ENCODE measurements at regions not wholly inside any gene's neighbourhood (a gene's known extent, or its start where the extent isn't known, plus 50 kb on each side); places are given as distances from the start of the nearest gene placed in this dataset.

- Mint-ChIP-seq H3K36me3 (ENCODE audit: low read depth) (no peaks in the 10 kb centered on the region), H3K27ac (no peak overlapping the region), H3K4me1 (peaks cover 3% of the 10 kb centered on the region), H3K4me3 (no peak overlapping the region), H3K27me3 (peaks cover 13% of the 10 kb centered on the region)
- ATAC-seq (no peak), DNase-seq (no peak)
- no peaks in the 10 kb centered on the region for H3K9me3 ChIP-seq (ENCODE audit: control insufficient read depth, low read length, poor library complexity, severe bottlenecking)
Measured at GRCh38 chr6:154561750-154562149, 51.3 kb upstream of the CNKSR3 start.

- ATAC-seq (no peak), DNase-seq (no peak)
- no peak overlapping the region for H3K27ac Mint-ChIP-seq
- H3K4me3 Mint-ChIP-seq, result no peak overlapping the region
- H3K4me1 Mint-ChIP-seq, result peaks cover 2% of the 10 kb centered on the region
- peaks cover 12% of the 10 kb centered on the region for H3K27me3 Mint-ChIP-seq
- H3K9me3 ChIP-seq (ENCODE audit: control insufficient read depth, low read length, poor library complexity, severe bottlenecking), result no peaks in the 10 kb centered on the region
- H3K36me3 Mint-ChIP-seq (ENCODE audit: low read depth), result no peaks in the 10 kb centered on the region
Measured at GRCh38 chr6:154565331-154565730, 54.8 kb upstream of the CNKSR3 start.

GRCh38 chr6:154566866-154567265 is 56.4 kb upstream of the CNKSR3 start:
- Mint-ChIP-seq H3K27ac (no peak overlapping the region), H3K4me1 (no peaks in the 10 kb centered on the region), H3K4me3 (no peak overlapping the region), H3K36me3 (ENCODE audit: low read depth) (no peaks in the 10 kb centered on the region), H3K27me3 (peaks cover 14% of the 10 kb centered on the region)
- no peak for DNase-seq
- ATAC-seq, result no peak
- no peaks in the 10 kb centered on the region for H3K9me3 ChIP-seq (ENCODE audit: control insufficient read depth, low read length, poor library complexity, severe bottlenecking)

- ATAC-seq (no peak), DNase-seq (no peak)
- H3K9me3 ChIP-seq (ENCODE audit: control insufficient read depth, low read length, poor library complexity, severe bottlenecking), result no peaks in the 10 kb centered on the region
- no peak overlapping the region for H3K4me3 Mint-ChIP-seq
- H3K27ac Mint-ChIP-seq, result no peak overlapping the region
- H3K27me3 Mint-ChIP-seq, result peaks cover 22% of the 10 kb centered on the region
- no peaks in the 10 kb centered on the region for H3K4me1 Mint-ChIP-seq
- H3K36me3 Mint-ChIP-seq (ENCODE audit: low read depth), result no peaks in the 10 kb centered on the region
Measured at GRCh38 chr6:154567695-154568220, 57.3 kb upstream of the CNKSR3 start.

- no peak overlapping the region for H3K4me3 Mint-ChIP-seq
- DNase-seq, result no peak
- no peak for ATAC-seq
- no peaks in the 10 kb centered on the region for H3K9me3 ChIP-seq (ENCODE audit: control insufficient read depth, low read length, poor library complexity, severe bottlenecking)
- no peaks in the 10 kb centered on the region for H3K4me1 Mint-ChIP-seq
- H3K36me3 Mint-ChIP-seq (ENCODE audit: low read depth), result no peaks in the 10 kb centered on the region
- peaks cover 29% of the 10 kb centered on the region for H3K27me3 Mint-ChIP-seq
- H3K27ac Mint-ChIP-seq, result no peak overlapping the region
Measured at GRCh38 chr6:154569156-154569862, 58.8 kb upstream of the CNKSR3 start.

GRCh38 chr6:154570505-154570904 is 60.0 kb upstream of the CNKSR3 start:
- no peak overlapping the region for H3K27ac Mint-ChIP-seq
- peaks cover 29% of the 10 kb centered on the region for H3K27me3 Mint-ChIP-seq
- no peaks in the 10 kb centered on the region for H3K9me3 ChIP-seq (ENCODE audit: control insufficient read depth, low read length, poor library complexity, severe bottlenecking)
- DNase-seq (no peak), ATAC-seq (no peak)
- H3K4me1 Mint-ChIP-seq, result no peaks in the 10 kb centered on the region
- H3K36me3 Mint-ChIP-seq (ENCODE audit: low read depth), result no peaks in the 10 kb centered on the region
- no peak overlapping the region for H3K4me3 Mint-ChIP-seq

- no peak overlapping the region for H3K4me3 Mint-ChIP-seq
- no peaks in the 10 kb centered on the region for H3K9me3 ChIP-seq (ENCODE audit: control insufficient read depth, low read length, poor library complexity, severe bottlenecking)
- no peaks in the 10 kb centered on the region for H3K4me1 Mint-ChIP-seq
- H3K27ac Mint-ChIP-seq, result no peak overlapping the region
- DNase-seq, result no peak
- H3K36me3 Mint-ChIP-seq (ENCODE audit: low read depth), result no peaks in the 10 kb centered on the region
- ATAC-seq, result no peak
- peaks cover 29% of the 10 kb centered on the region for H3K27me3 Mint-ChIP-seq
Measured at GRCh38 chr6:154572556-154572955, 62.1 kb upstream of the CNKSR3 start.

- no peaks in the 10 kb centered on the region for H3K4me1 Mint-ChIP-seq
- no peaks in the 10 kb centered on the region for H3K36me3 Mint-ChIP-seq (ENCODE audit: low read depth)
- H3K4me3 Mint-ChIP-seq, result no peak overlapping the region
- no peak for DNase-seq
- no peak for ATAC-seq
- peaks cover 6% of the 10 kb centered on the region for H3K27me3 Mint-ChIP-seq
- H3K9me3 ChIP-seq (ENCODE audit: control insufficient read depth, low read length, poor library complexity, severe bottlenecking), result no peaks in the 10 kb centered on the region
- H3K27ac Mint-ChIP-seq, result no peak overlapping the region
Measured at GRCh38 chr6:154578004-154578559, 67.6 kb upstream of the CNKSR3 start.

- H3K9me3 ChIP-seq (ENCODE audit: control insufficient read depth, low read length, poor library complexity, severe bottlenecking), result no peaks in the 10 kb centered on the region
- Mint-ChIP-seq H3K4me1 (no peaks in the 10 kb centered on the region), H3K27me3 (no peaks in the 10 kb centered on the region), H3K4me3 (no peak overlapping the region), H3K27ac (no peak overlapping the region), H3K36me3 (ENCODE audit: low read depth) (no peaks in the 10 kb centered on the region)
- no peak for DNase-seq
- no peak for ATAC-seq
Measured at GRCh38 chr6:154579046-154579445, 68.6 kb upstream of the CNKSR3 start.

GRCh38 chr6:154579485-154579884 is 69.0 kb upstream of the CNKSR3 start:
- no peaks in the 10 kb centered on the region for H3K9me3 ChIP-seq (ENCODE audit: control insufficient read depth, low read length, poor library complexity, severe bottlenecking)
- ATAC-seq, result no peak
- no peaks in the 10 kb centered on the region for H3K36me3 Mint-ChIP-seq (ENCODE audit: low read depth)
- no peaks in the 10 kb centered on the region for H3K4me1 Mint-ChIP-seq
- DNase-seq, result no peak
- H3K27me3 Mint-ChIP-seq, result no peaks in the 10 kb centered on the region
- H3K27ac Mint-ChIP-seq, result no peak overlapping the region
- no peak overlapping the region for H3K4me3 Mint-ChIP-seq

- Mint-ChIP-seq H3K4me3 (no peak overlapping the region), H3K4me1 (no peaks in the 10 kb centered on the region), H3K36me3 (ENCODE audit: low read depth) (no peaks in the 10 kb centered on the region), H3K27me3 (no peaks in the 10 kb centered on the region), H3K27ac (no peak overlapping the region)
- no peaks in the 10 kb centered on the region for H3K9me3 ChIP-seq (ENCODE audit: control insufficient read depth, low read length, poor library complexity, severe bottlenecking)
- no peak for DNase-seq
- no peak for ATAC-seq
Measured at GRCh38 chr6:154580397-154581135, 70.1 kb upstream of the CNKSR3 start.

- Mint-ChIP-seq H3K4me1 (no peaks in the 10 kb centered on the region), H3K36me3 (ENCODE audit: low read depth) (no peaks in the 10 kb centered on the region), H3K4me3 (no peak overlapping the region), H3K27me3 (peaks cover 7% of the 10 kb centered on the region), H3K27ac (no peak overlapping the region)
- no peaks in the 10 kb centered on the region for H3K9me3 ChIP-seq (ENCODE audit: control insufficient read depth, low read length, poor library complexity, severe bottlenecking)
- ATAC-seq (no peak), DNase-seq (no peak)
Measured at GRCh38 chr6:154582696-154583095, 72.2 kb upstream of the CNKSR3 start.

- H3K4me1 Mint-ChIP-seq, result no peaks in the 10 kb centered on the region
Measured at GRCh38 chr6:154583546-154584188, 73.2 kb upstream of the CNKSR3 start.

More at GRCh38 chr6:154583546-154584188, 73.2 kb upstream of the CNKSR3 start:
- ATAC-seq, result no peak
- Mint-ChIP-seq H3K36me3 (ENCODE audit: low read depth) (no peaks in the 10 kb centered on the region), H3K27me3 (peaks cover 7% of the 10 kb centered on the region), H3K4me3 (no peak overlapping the region), H3K27ac (no peak overlapping the region)
- no peak for DNase-seq
- H3K9me3 ChIP-seq (ENCODE audit: control insufficient read depth, low read length, poor library complexity, severe bottlenecking), result no peaks in the 10 kb centered on the region
